IMR-90 (cell line): ENCODE measurements at regions not wholly inside any gene's neighbourhood (a gene's known extent, or its start where the extent isn't known, plus 50 kb on each side); places are given as distances from the start of the nearest gene placed in this dataset.

Source experiments
- ATAC-seq: fragments of 200-7000 bp; cut with Tn5 transposase; 2 replicates; pipeline ENCODE4 v1.9.1; 2020; ENCODE audit warnings: low read depth, mild to moderate bottlenecking, moderate library complexity
- BruUV-seq: library from RNA; stranded (reverse); fragments of 400-500 nt; replicated peaks from 2 replicates; lab custom pipeline; 2021; lab: Mats Ljungman, UMichigan
- CTCF ChIA-PET: fragments of 300-600 bp; formaldehyde crosslinking; extraction: SDS; loops from one replicate; lab custom pipeline; 2021; ENCODE audit warnings: antibody characterized with exemption; lab: Yijun Ruan, JAX
- POLR2A ChIA-PET: fragments of 300-600 bp; sonication (Branson Sonifier 250); formaldehyde crosslinking; loops from one replicate; lab custom pipeline; 2022; ENCODE audit warnings: antibody characterized with exemption; ENCODE audit not compliant: unreplicated experiment; lab: Charles Lee
- DNase-seq: peaks from one replicate; pipeline ENCODE4 v3.0.0; 2013
- H2AFZ ChIP-seq: replicated peaks from 2 replicates; pipeline ENCODE3; 2013; ENCODE audit warnings: low read length, mild to moderate bottlenecking; ENCODE audit not compliant: poor library complexity
- H2AK5ac ChIP-seq: 2 replicates; pipeline ENCODE4 v1.6.1; 2013; ENCODE audit warnings: low read depth, low read length, inconsistent platforms
- H2AK9ac ChIP-seq: replicated peaks from 2 replicates; pipeline ENCODE3; 2013; ENCODE audit warnings: mild to moderate bottlenecking, low read depth, low read length, moderate library complexity; ENCODE audit not compliant: poor library complexity
- H2BK120ac ChIP-seq: 2 replicates; pipeline ENCODE4 v1.6.1; 2013; ENCODE audit warnings: low read depth, low read length, inconsistent platforms
- H2BK15ac ChIP-seq: 3 replicates; pipeline ENCODE4 v1.6.1; 2013; ENCODE audit warnings: low read depth, low read length, inconsistent platforms
- H2BK20ac ChIP-seq: 2 replicates; pipeline ENCODE4 v1.6.1; 2013; ENCODE audit warnings: low read depth, mild to moderate bottlenecking, inconsistent platforms, low read length, moderate library complexity
- H2BK5ac ChIP-seq: 2 replicates; pipeline ENCODE4 v1.6.1; 2013; ENCODE audit warnings: mild to moderate bottlenecking, low read depth, low read length, inconsistent platforms; ENCODE audit not compliant: poor library complexity, severe bottlenecking
- H3K14ac ChIP-seq: replicated peaks from 2 replicates; pipeline ENCODE4 v1.6.1; 2013; ENCODE audit warnings: low read depth, low read length, inconsistent platforms
- H3K18ac ChIP-seq: 2 replicates; pipeline ENCODE4 v1.6.1; 2013; ENCODE audit warnings: low read depth, low read length, control low read depth
- H3K23ac ChIP-seq: 2 replicates; pipeline ENCODE4 v1.6.1; 2013; ENCODE audit warnings: low read depth, low read length, inconsistent platforms
- H3K27ac ChIP-seq: 2 replicates; pipeline ENCODE4 v1.5.1; 2013; ENCODE audit warnings: mild to moderate bottlenecking, control low read depth, low read length; ENCODE audit not compliant: insufficient read depth
- H3K27me3 ChIP-seq: 2 replicates; pipeline ENCODE4 v1.6.1; 2013; ENCODE audit warnings: low read length; ENCODE audit not compliant: control insufficient read depth, insufficient read depth
- H3K36me3 ChIP-seq: 2 replicates; pipeline ENCODE4 v1.6.1; 2013; ENCODE audit warnings: low read length, mixed read lengths; ENCODE audit not compliant: control insufficient read depth, insufficient read depth
- H3K4ac ChIP-seq: 2 replicates; pipeline ENCODE4 v1.6.1; 2013; ENCODE audit warnings: low read depth, low read length, inconsistent platforms
- H3K4me1 ChIP-seq: 2 replicates; pipeline ENCODE4 v1.6.1; 2013; ENCODE audit warnings: low read length, mixed read lengths; ENCODE audit not compliant: control insufficient read depth, insufficient read depth
- H3K4me2 ChIP-seq: 2 replicates; pipeline ENCODE4 v1.6.1; 2013; ENCODE audit warnings: low read depth, mild to moderate bottlenecking, control low read depth, low read length, moderate library complexity
- H3K4me3 ChIP-seq: 2 replicates; pipeline ENCODE4 v1.5.1; 2013; ENCODE audit warnings: low read depth, mild to moderate bottlenecking, control low read depth, low read length, moderate library complexity; ENCODE audit not compliant: insufficient read depth
- H3K56ac ChIP-seq: 2 replicates; pipeline ENCODE4 v1.6.1; 2013; ENCODE audit warnings: low read length, inconsistent platforms; ENCODE audit not compliant: insufficient read depth; ENCODE audit errors: extremely low read depth
- H3K79me1 ChIP-seq, 2 experiments: 2 replicates each; pipeline ENCODE4 v1.6.1; 2013; ENCODE audit warnings: low read length in 2 of 2, inconsistent platforms in 1 of 2, low read depth in 1 of 2
- H3K9ac ChIP-seq: 2 replicates; pipeline ENCODE4 v1.6.1; 2013; ENCODE audit warnings: low read depth, low read length, control low read depth
- H3K9me1 ChIP-seq: 2 replicates; pipeline ENCODE4 v1.6.1; 2013; ENCODE audit warnings: low read length, inconsistent platforms; ENCODE audit not compliant: insufficient read depth
- H3K9me3 ChIP-seq: 2 replicates; pipeline ENCODE4 v1.6.1; 2013; ENCODE audit warnings: low read length; ENCODE audit not compliant: control insufficient read depth, insufficient read depth
- H4K20me1 ChIP-seq: 2 replicates; pipeline ENCODE4 v1.6.1; 2013; ENCODE audit warnings: low read length, inconsistent platforms; ENCODE audit not compliant: insufficient read depth
- H4K5ac ChIP-seq: 2 replicates; pipeline ENCODE4 v1.6.1; 2013; ENCODE audit warnings: mild to moderate bottlenecking, low read depth, low read length, control low read depth
- H4K8ac ChIP-seq, 2 experiments: 2 replicates each; pipeline ENCODE4 v1.6.1; 2013; ENCODE audit warnings: low read depth in 2 of 2, low read length in 2 of 2, control low read depth in 1 of 2, inconsistent platforms in 1 of 2
- H4K91ac ChIP-seq: 2 replicates; pipeline ENCODE4 v1.6.1; 2013; ENCODE audit warnings: low read depth, low read length, inconsistent platforms; ENCODE audit not compliant: insufficient read depth
- CEBPB ChIP-seq: IDR thresholded peaks from 2 replicates; pipeline ENCODE4 v1.6.1; 2012; ENCODE audit warnings: low read depth, low read length, improper control_type of control experiment
- CHD1 ChIP-seq: IDR thresholded peaks from 2 replicates; pipeline ENCODE4 v1.6.1; 2012; ENCODE audit warnings: low read depth, low read length, improper control_type of control experiment
- FOS ChIP-seq: fragments of 150-350 bp; IDR thresholded peaks from 2 replicates; pipeline ENCODE4 v1.6.1; 2016; ENCODE audit warnings: low read depth, low read length
- MAFK ChIP-seq: IDR thresholded peaks from 2 replicates; pipeline ENCODE4 v1.6.1; 2012; ENCODE audit warnings: low read depth, low read length, improper control_type of control experiment
- MXI1 ChIP-seq: IDR thresholded peaks from 2 replicates; pipeline ENCODE4 v1.6.1; 2012; ENCODE audit warnings: low read depth, mild to moderate bottlenecking, low read length, moderate library complexity, borderline replicate concordance
- NFE2L2 ChIP-seq: fragments of 150-350 bp; IDR thresholded peaks from 2 replicates; pipeline ENCODE4 v1.6.1; 2016; ENCODE audit warnings: low read depth, mild to moderate bottlenecking, low read length
- POLR2A ChIP-seq: IDR thresholded peaks from 2 replicates; pipeline ENCODE4 v1.6.1; 2012; ENCODE audit warnings: mild to moderate bottlenecking, low read depth, low read length
- RAD21 ChIP-seq: IDR thresholded peaks from 2 replicates; pipeline ENCODE4 v1.6.1; 2012; ENCODE audit warnings: low read length, improper control_type of control experiment
- RCOR1 ChIP-seq: IDR thresholded peaks from 2 replicates; pipeline ENCODE4 v1.6.1; 2012; ENCODE audit warnings: mild to moderate bottlenecking, low read length, improper control_type of control experiment; ENCODE audit not compliant: insufficient replicate concordance
- RFX5 ChIP-seq: IDR thresholded peaks from 2 replicates; pipeline ENCODE4 v1.8.0; 2012; ENCODE audit warnings: low read depth, mild to moderate bottlenecking, low read length, moderate library complexity
- SMC3 ChIP-seq: fragments of 150-350 bp; IDR thresholded peaks from 2 replicates; pipeline ENCODE4 v1.6.1; 2016; ENCODE audit warnings: low read depth, mild to moderate bottlenecking, antibody characterized with exemption, low read length, moderate library complexity
- WGBS, 2 experiments: methylation state at CpG; one replicate each; pipeline versions ENCODE4 v1.1.5 to v1.1.7; 2013; ENCODE audit warnings: missing lambda C conversion rate in 2 of 2; ENCODE audit not compliant: insufficient read length in 1 of 2; ENCODE audit errors: extremely low coverage in 2 of 2; 5-methylcytosine and 5-hydroxymethylcytosine counted together
- dilution Hi-C: fragments of 300-500 bp; cut with HindIII; formaldehyde crosslinking; loops from one replicate; pipeline ENCODE4 v1.14.3; 2018; ENCODE audit warnings: low sequenced_read_pairs; ENCODE audit not compliant: unreplicated experiment
- in situ Hi-C: fragments of 300-500 bp; cut with MboI; formaldehyde crosslinking; loops from 3 replicates; pipeline ENCODE4 v1.14.3; 2019; ENCODE audit warnings: low sequenced_read_pairs, inconsistent platforms, mixed read lengths
- intact Hi-C: fragments of 100-400 bp; cut with micrococcal nuclease; formaldehyde crosslinking; loops from 2 replicates; pipeline ENCODE4 v1.10.0; 2022
- TF ChIP-seq, protein P1 (sequence below): fragments of 150-350 bp; IDR thresholded peaks from 2 replicates; pipeline ENCODE4 v1.6.1; 2017; ENCODE audit warnings: mild to moderate bottlenecking, antibody characterized with exemption, low read length, low read depth

DNA sequence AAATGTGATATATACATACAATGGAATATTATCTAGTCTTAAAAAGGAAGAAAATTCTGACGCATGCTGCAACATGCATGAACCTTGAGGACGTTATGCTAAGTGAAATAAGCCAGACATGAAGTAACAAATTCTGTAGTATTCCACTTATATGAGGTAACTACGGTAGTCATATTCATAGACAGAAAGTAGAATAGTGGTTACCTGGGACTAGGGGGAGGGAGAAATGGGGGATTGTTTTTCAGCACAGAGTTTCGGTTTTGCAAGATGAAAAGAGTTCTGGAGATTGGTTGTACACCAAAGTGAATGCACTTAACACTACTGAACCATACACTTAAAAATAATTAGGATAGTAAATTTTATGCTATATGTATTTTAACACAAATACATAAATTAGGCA lies 192.3 kb upstream of the FOXN2 start:
- 100% methylated on average over 1 of the region's 4 CpGs; no CpG with 5 or more reads in 1 of the 2 experiments for WGBS, 2 experiments
- no peak overlapping the region for H2AFZ ChIP-seq
- H3K27ac ChIP-seq: no peak overlapping the region
- no peak overlapping the region for H2AK5ac ChIP-seq
- no peak for ATAC-seq
- no peak overlapping the region for H3K4ac ChIP-seq
- H3K56ac ChIP-seq: no peak overlapping the region
- H4K91ac ChIP-seq: no peak overlapping the region
- intact Hi-C loops: no loop called here
- H3K4me2 ChIP-seq: no peak overlapping the region
- H2BK120ac ChIP-seq: no peak overlapping the region
- H3K4me1 ChIP-seq: peaks cover 2% of the 10 kb centered on the region; the same call in 1 of the 2 replicates
- dilution Hi-C loops: no loop called here
- no peak overlapping the region for H2BK15ac ChIP-seq
- no peak overlapping the region for H2BK5ac ChIP-seq
- TF ChIP-seq RFX5: no peak
- no peak for TF ChIP-seq SMC3
- TF ChIP-seq NFE2L2: no peak
- no peak for TF ChIP-seq MAFK
- TF ChIP-seq, protein P1, sequence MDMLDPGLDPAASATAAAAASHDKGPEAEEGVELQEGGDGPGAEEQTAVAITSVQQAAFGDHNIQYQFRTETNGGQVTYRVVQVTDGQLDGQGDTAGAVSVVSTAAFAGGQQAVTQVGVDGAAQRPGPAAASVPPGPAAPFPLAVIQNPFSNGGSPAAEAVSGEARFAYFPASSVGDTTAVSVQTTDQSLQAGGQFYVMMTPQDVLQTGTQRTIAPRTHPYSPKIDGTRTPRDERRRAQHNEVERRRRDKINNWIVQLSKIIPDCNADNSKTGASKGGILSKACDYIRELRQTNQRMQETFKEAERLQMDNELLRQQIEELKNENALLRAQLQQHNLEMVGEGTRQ: no peak
- no peak for TF ChIP-seq RCOR1
- TF ChIP-seq FOS: no peak
- TF ChIP-seq POLR2A: no peak
- TF ChIP-seq RAD21: no peak
- TF ChIP-seq CHD1: no peak
- TF ChIP-seq CEBPB: no peak
- TF ChIP-seq MXI1: no peak
- DNase-seq: no peak
- CTCF ChIA-PET: no interaction called here
- H3K9me1 ChIP-seq: no peaks in the 10 kb centered on the region; the same call in 1 of the 2 replicates
- in situ Hi-C loops: no loop called here
- H3K79me1 ChIP-seq: no peaks in the 10 kb centered on the region
- H3K23ac ChIP-seq: no peak overlapping the region
- H2BK20ac ChIP-seq: no peak overlapping the region
- no TSS peak for BruUV-seq
- H3K4me3 ChIP-seq: no peak overlapping the region
- no peaks in the 10 kb centered on the region for H4K20me1 ChIP-seq
- no peaks in the 10 kb centered on the region for H3K9me3 ChIP-seq
- H4K8ac ChIP-seq: no peak overlapping the region
- H3K18ac ChIP-seq: no peak overlapping the region
- H4K5ac ChIP-seq: no peak overlapping the region
- H3K36me3 ChIP-seq: no peaks in the 10 kb centered on the region
- POLR2A ChIA-PET: no interaction called here
- no peaks in the 10 kb centered on the region for H3K27me3 ChIP-seq
- H2AK9ac ChIP-seq: no peak overlapping the region
- H3K14ac ChIP-seq: no peak overlapping the region
- no peak overlapping the region for H3K9ac ChIP-seq
